Endodermal cell (in vitro differentiated cells): ENCODE measurements at regions not wholly inside any gene's neighbourhood (a gene's known extent, or its start where the extent isn't known, plus 50 kb on each side); places are given as distances from the start of the nearest gene placed in this dataset.

ENCODE experiments used
- DNase-seq: peaks from one replicate; pipeline ENCODE4 v3.0.0-alpha.2; 2017
- H3K27ac ChIP-seq: 2 replicates; pipeline ENCODE4 v1.5.1; 2013; ENCODE audit warnings: mild to moderate bottlenecking, low read depth, low read length, moderate library complexity
- H3K27me3 ChIP-seq: 2 replicates; pipeline ENCODE4 v1.6.1; 2013; ENCODE audit warnings: mild to moderate bottlenecking, low read length, moderate library complexity; ENCODE audit not compliant: insufficient read depth, control insufficient read depth, poor library complexity, severe bottlenecking
- H3K36me3 ChIP-seq: 2 replicates; pipeline ENCODE4 v1.7.0; 2013; ENCODE audit warnings: mild to moderate bottlenecking, low read length, moderate library complexity; ENCODE audit not compliant: control insufficient read depth, insufficient read depth
- H3K4me1 ChIP-seq: one replicate; pipeline ENCODE4 v1.7.0; 2013; ENCODE audit warnings: low read length; ENCODE audit not compliant: control insufficient read depth, insufficient read depth
- H3K4me3 ChIP-seq: 2 replicates; pipeline ENCODE4 v1.5.1; 2013; ENCODE audit warnings: mild to moderate bottlenecking, low read length, moderate library complexity
- H3K9ac ChIP-seq: 2 replicates; pipeline ENCODE4 v1.6.1; 2013; ENCODE audit warnings: mild to moderate bottlenecking, low read length, moderate library complexity; ENCODE audit not compliant: poor library complexity, severe bottlenecking; ENCODE audit errors: extremely low read depth
- H3K9me3 ChIP-seq: 2 replicates; pipeline ENCODE4 v1.6.1; 2013; ENCODE audit warnings: mild to moderate bottlenecking, low read length, moderate library complexity; ENCODE audit not compliant: control insufficient read depth
- H3K27ac Mint-ChIP-seq: 2 replicates; pipeline ENCODE4 v1.8.0; 2020; ENCODE audit warnings: mixed read lengths
- H3K27me3 Mint-ChIP-seq: 2 replicates; pipeline ENCODE4 v1.8.0; 2021; ENCODE audit warnings: mild to moderate bottlenecking, mixed read lengths; ENCODE audit not compliant: insufficient read depth
- H3K36me3 Mint-ChIP-seq: 2 replicates; pipeline ENCODE4 v1.8.0; 2020; ENCODE audit warnings: low read depth, mixed read lengths
- H3K4me1 Mint-ChIP-seq: 2 replicates; pipeline ENCODE4 v1.8.0; 2020; ENCODE audit warnings: mixed read lengths
- H3K4me3 Mint-ChIP-seq: 2 replicates; pipeline ENCODE4 v1.8.0; 2020; ENCODE audit warnings: mild to moderate bottlenecking, moderate library complexity, mixed read lengths
- H3K9me3 Mint-ChIP-seq: 2 replicates; pipeline ENCODE4 v1.8.0; 2020; ENCODE audit warnings: mild to moderate bottlenecking, mixed read lengths
- WGBS, 2 experiments: methylation state at CpG; one replicate each; pipeline versions ENCODE4 v1.1.5 to v1.1.7; 2013; ENCODE audit warnings: missing lambda C conversion rate in 2 of 2, mixed read lengths in 1 of 2; ENCODE audit not compliant: insufficient coverage in 1 of 2, insufficient read length in 1 of 2; 5-methylcytosine and 5-hydroxymethylcytosine counted together
- TF ChIP-seq, protein P1 (sequence below): fragments of 200-600 bp; sonication (generic); conservative IDR thresholded peaks from 2 replicates; pipeline ENCODE4 v1.5.0; 2021; ENCODE audit warnings: antibody characterized with exemption, mild to moderate bottlenecking

DNA sequence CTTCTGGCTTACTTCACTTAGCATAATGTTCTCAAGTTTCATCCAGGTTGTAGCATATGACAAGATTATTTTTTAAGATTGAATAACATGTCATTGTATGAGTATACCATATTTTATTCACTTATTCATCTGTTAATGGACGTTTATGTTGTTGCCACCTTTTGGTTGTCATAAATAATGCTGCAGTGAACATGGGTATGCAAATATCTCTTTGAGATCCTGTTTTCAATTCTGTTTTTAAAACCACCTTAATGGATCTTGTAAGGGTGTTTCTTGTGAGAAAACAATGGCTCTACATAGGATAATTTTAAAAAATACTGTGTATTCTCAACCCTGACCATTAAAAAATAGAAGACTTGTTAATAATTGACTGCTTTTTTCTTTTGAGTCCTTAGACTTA, 290.7 kb upstream of the TMEM229A start:
- no peaks in the 10 kb centered on the region for H3K27me3 Mint-ChIP-seq
- H3K4me1 ChIP-seq = no peaks in the 10 kb centered on the region
- WGBS, 2 experiments = 88% methylated on average over 1 of the region's 1 CpG; no CpG with 5 or more reads in 1 of the 2 experiments
- H3K9me3 Mint-ChIP-seq = no peaks in the 10 kb centered on the region
- H3K4me3 Mint-ChIP-seq = no peak overlapping the region
- H3K9me3 ChIP-seq = no peaks in the 10 kb centered on the region
- H3K9ac ChIP-seq = no peak overlapping the region
- DNase-seq = no peak
- H3K27me3 ChIP-seq = no peaks in the 10 kb centered on the region
- no peaks in the 10 kb centered on the region for H3K36me3 Mint-ChIP-seq
- H3K4me1 Mint-ChIP-seq = peaks cover 4% of the 10 kb centered on the region
- no peak overlapping the region for H3K4me3 ChIP-seq
- H3K27ac ChIP-seq = no peak overlapping the region
- H3K27ac Mint-ChIP-seq = no peak overlapping the region
- TF ChIP-seq, protein P1, sequence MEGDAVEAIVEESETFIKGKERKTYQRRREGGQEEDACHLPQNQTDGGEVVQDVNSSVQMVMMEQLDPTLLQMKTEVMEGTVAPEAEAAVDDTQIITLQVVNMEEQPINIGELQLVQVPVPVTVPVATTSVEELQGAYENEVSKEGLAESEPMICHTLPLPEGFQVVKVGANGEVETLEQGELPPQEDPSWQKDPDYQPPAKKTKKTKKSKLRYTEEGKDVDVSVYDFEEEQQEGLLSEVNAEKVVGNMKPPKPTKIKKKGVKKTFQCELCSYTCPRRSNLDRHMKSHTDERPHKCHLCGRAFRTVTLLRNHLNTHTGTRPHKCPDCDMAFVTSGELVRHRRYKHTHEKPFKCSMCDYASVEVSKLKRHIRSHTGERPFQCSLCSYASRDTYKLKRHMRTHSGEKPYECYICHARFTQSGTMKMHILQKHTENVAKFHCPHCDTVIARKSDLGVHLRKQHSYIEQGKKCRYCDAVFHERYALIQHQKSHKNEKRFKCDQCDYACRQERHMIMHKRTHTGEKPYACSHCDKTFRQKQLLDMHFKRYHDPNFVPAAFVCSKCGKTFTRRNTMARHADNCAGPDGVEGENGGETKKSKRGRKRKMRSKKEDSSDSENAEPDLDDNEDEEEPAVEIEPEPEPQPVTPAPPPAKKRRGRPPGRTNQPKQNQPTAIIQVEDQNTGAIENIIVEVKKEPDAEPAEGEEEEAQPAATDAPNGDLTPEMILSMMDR = no peak
- H3K36me3 ChIP-seq = no peaks in the 10 kb centered on the region

- Mint-ChIP-seq H3K9me3 (no peaks in the 10 kb centered on the region), H3K36me3 (no peaks in the 10 kb centered on the region), H3K4me1 (peaks cover 2% of the 10 kb centered on the region), H3K4me3 (no peak overlapping the region), H3K27me3 (no peaks in the 10 kb centered on the region), H3K27ac (no peak overlapping the region)
- Histone ChIP-seq H3K9me3 (no peaks in the 10 kb centered on the region), H3K4me3 (no peak overlapping the region), H3K27me3 (no peaks in the 10 kb centered on the region), H3K9ac (no peak overlapping the region), H3K4me1 (no peaks in the 10 kb centered on the region), H3K27ac (no peak overlapping the region), H3K36me3 (no peaks in the 10 kb centered on the region)
- TF ChIP-seq, protein P1 = no peak
- no peak for DNase-seq
- 71% methylated on average over 1 of the region's 1 CpG; no CpG with 5 or more reads in 1 of the 2 experiments for WGBS, 2 experiments
These were observed 289.7 kb upstream of the TMEM229A start for GRCh38 chr7:124322561-124322960.

GRCh38 chr7:124318721-124319450, 286.0 kb upstream of the TMEM229A start:
- no peaks in the 10 kb centered on the region for H3K27me3 ChIP-seq
- TF ChIP-seq, protein P1 = no peak
- Mint-ChIP-seq H3K27ac (no peak overlapping the region), H3K36me3 (no peaks in the 10 kb centered on the region), H3K9me3 (no peaks in the 10 kb centered on the region), H3K27me3 (no peaks in the 10 kb centered on the region), H3K4me3 (no peak overlapping the region), H3K4me1 (no peaks in the 10 kb centered on the region)
- H3K9ac ChIP-seq = no peak overlapping the region
- 84% methylated on average over 5 of the region's 5 CpGs; no CpG with 5 or more reads in 1 of the 2 experiments for WGBS, 2 experiments
- no peaks in the 10 kb centered on the region for H3K9me3 ChIP-seq
- no peak overlapping the region for H3K27ac ChIP-seq
- H3K36me3 ChIP-seq = no peaks in the 10 kb centered on the region
- no peak for DNase-seq
- H3K4me3 ChIP-seq = no peak overlapping the region
- no peaks in the 10 kb centered on the region for H3K4me1 ChIP-seq
